ENCODE measurements at regions not wholly inside any gene's neighbourhood (a gene's known extent, or its start where the extent isn't known, plus 50 kb on each side); places are given as distances from the start of the nearest gene placed in this dataset.

DNA sequence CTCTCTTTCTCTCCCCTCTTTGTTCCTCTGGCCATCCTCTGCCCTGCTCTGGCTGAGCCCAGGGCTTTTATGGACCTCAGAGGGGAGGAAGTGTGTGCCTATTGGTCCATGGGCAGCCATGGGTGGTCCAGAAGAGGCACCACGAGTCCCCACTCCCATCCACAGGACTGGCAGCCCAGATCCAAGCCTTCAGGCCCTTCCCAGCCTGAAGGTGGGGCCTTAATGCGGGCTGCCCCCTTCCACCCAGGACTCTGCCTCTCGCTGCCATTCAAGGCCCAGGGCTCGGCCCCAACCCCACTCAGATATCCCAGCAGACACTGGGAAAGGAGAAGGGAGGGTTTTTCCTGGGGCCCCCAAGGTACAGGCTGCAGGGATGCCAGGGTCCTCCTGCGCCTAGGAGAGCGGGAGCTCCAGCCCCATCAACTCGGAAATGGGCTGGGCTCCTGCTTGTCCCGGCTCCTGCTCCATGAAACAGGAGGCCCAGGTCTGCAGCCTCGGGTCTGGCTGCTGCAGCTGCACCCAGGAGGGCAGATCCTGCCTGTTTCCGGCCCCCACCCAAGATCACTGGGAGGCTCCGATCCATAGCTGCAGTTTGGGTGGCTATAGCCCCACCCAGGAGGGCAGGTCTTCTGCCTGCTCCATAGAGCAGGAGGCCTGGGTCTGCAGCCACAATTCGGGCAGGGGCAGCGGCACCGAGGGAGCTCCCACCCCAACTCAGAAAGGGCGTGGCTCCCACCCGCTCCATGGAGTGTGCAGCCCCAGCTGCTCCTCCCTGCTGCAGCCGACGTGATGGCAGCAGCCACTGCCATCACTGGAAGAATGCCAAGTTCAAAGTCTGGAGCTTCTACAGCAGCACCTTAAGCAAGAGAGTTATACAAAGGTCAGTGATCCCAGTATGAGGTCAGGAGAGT lies 116.6 kb upstream of the RBBP8 start:
- H3K4me3 ChIP-seq, result no peak overlapping the region
- H3K4me1 ChIP-seq, result peaks cover 16% of the 10 kb centered on the region
- peak in 1 of 2 experiments; percentile 22; a peak in 3 of 6 replicates for ATAC-seq
- CTCF ChIA-PET, result interaction anchor here (1.1 to 1.4 kb wide), 2 partner anchors 115 to 167 kb away, joined by 3 to 4 read pairs; no protein-coding TSS in a partner anchor
- peak overlapping the region in 1 of 2 experiments; percentile 45; a peak in 3 of 6 replicates for H3K27ac ChIP-seq
- POLR2A ChIA-PET, result no interaction called here
- no CpG with 5 or more reads among the region's 18 CpGs for WGBS (ENCODE audit: missing lambda C conversion rate)
- no peaks in the 10 kb centered on the region for H3K9me3 ChIP-seq
- FAIRE-seq, result no peak
- no peak for DNase-seq (ENCODE audit: low read depth in 1 of 2, low spot score in 1 of 2)
- H3K4me2 ChIP-seq, result 0 out of 3 replicates have a peak overlapping the region, but pooled peaks have one; percentile 1
- TF ChIP-seq RNF2 (IDR thresholded peaks at IDR 0.05; ENCODE audit: borderline replicate concordance, low read depth) (no peak), E2F6 (IDR thresholded peaks at IDR 0.05; ENCODE audit: borderline replicate concordance, low read depth) (no peak), CEBPB (IDR thresholded peaks at IDR 0.05) (no peak), POLR2A (IDR thresholded peaks at IDR 0.05; ENCODE audit: low read length) (no peak), CTCF (IDR thresholded peaks at IDR 0.05) (no peak), ZNF302 (CRISPR knock-in tag; IDR thresholded peaks at IDR 0.05) (no peak), POLR2AphosphoS2 (conservative IDR thresholded peaks at IDR 0.05; ENCODE audit: low read length) (no peak), HOXB5 (CRISPR knock-in tag; IDR thresholded peaks at IDR 0.05) (no peak), ELK1 (IDR thresholded peaks at IDR 0.05; ENCODE audit: low read depth, low read length) (no peak)
- TF ChIP-seq, protein P1, sequence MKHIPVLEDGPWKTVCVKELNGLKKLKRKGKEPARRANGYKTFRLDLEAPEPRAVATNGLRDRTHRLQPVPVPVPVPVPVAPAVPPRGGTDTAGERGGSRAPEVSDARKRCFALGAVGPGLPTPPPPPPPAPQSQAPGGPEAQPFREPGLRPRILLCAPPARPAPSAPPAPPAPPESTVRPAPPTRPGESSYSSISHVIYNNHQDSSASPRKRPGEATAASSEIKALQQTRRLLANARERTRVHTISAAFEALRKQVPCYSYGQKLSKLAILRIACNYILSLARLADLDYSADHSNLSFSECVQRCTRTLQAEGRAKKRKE (CRISPR knock-in tag; IDR thresholded peaks at IDR 0.05; ENCODE audit: low read depth), result no peak
- TF ChIP-seq, protein P2, sequence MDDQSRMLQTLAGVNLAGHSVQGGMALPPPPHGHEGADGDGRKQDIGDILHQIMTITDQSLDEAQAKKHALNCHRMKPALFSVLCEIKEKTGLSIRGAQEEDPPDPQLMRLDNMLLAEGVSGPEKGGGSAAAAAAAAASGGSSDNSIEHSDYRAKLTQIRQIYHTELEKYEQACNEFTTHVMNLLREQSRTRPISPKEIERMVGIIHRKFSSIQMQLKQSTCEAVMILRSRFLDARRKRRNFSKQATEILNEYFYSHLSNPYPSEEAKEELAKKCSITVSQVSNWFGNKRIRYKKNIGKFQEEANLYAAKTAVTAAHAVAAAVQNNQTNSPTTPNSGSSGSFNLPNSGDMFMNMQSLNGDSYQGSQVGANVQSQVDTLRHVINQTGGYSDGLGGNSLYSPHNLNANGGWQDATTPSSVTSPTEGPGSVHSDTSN (IDR thresholded peaks at IDR 0.05), result no peak
- TF ChIP-seq, protein P3, sequence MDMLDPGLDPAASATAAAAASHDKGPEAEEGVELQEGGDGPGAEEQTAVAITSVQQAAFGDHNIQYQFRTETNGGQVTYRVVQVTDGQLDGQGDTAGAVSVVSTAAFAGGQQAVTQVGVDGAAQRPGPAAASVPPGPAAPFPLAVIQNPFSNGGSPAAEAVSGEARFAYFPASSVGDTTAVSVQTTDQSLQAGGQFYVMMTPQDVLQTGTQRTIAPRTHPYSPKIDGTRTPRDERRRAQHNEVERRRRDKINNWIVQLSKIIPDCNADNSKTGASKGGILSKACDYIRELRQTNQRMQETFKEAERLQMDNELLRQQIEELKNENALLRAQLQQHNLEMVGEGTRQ (IDR thresholded peaks at IDR 0.05), result no peak

GRCh38 chr18:22817844-22818243 lies 115.3 kb upstream of the RBBP8 start:
- WGBS (ENCODE audit: missing lambda C conversion rate), result 33% methylated on average over 1 of the region's 1 CpG
- no peaks in the 10 kb centered on the region for H3K9me3 ChIP-seq
- FAIRE-seq (no peak), ATAC-seq (no peak), DNase-seq (ENCODE audit: low read depth in 1 of 2, low spot score in 1 of 2) (no peak)
- H3K4me2 ChIP-seq, result no peak overlapping the region
- H3K4me3 ChIP-seq, result no peak overlapping the region
- CTCF ChIA-PET, result interaction anchor here (1.6 kb wide), 1 partner anchor 165 kb away, joined by 6 read pairs; no protein-coding TSS in a partner anchor
- H3K27ac ChIP-seq, result no peak overlapping the region
- POLR2A ChIA-PET, result no interaction called here
- H3K4me1 ChIP-seq, result peaks cover 16% of the 10 kb centered on the region
- no peak for TF ChIP-seq RAD21 (conservative IDR thresholded peaks at IDR 0.05 in 1 of 2, IDR thresholded peaks at IDR 0.05 in 1 of 2)
- no peak for TF ChIP-seq ZSCAN20 (CRISPR knock-in tag; IDR thresholded peaks at IDR 0.05)
- TF ChIP-seq HDAC2 (IDR thresholded peaks at IDR 0.05), result no peak
- TF ChIP-seq, protein P2 (IDR thresholded peaks at IDR 0.05), result no peak
- no peak for TF ChIP-seq RARB (CRISPR knock-in tag; IDR thresholded peaks at IDR 0.05)
- TF ChIP-seq ZFP36 (IDR thresholded peaks at IDR 0.05; ENCODE audit: borderline replicate concordance, partially characterized antibody), result no peak
- TF ChIP-seq CEBPB (IDR thresholded peaks at IDR 0.05), result no peak
- no peak for TF ChIP-seq BHLHE40 (IDR thresholded peaks at IDR 0.05; ENCODE audit: low read depth, low read length)
- no peak for TF ChIP-seq SMC3 (IDR thresholded peaks at IDR 0.05)
- no peak for TF ChIP-seq RFX5 (IDR thresholded peaks at IDR 0.05)
- no peak for TF ChIP-seq TP53 (CRISPR knock-in tag; IDR thresholded peaks at IDR 0.05)
- TF ChIP-seq MAFK (IDR thresholded peaks at IDR 0.05; ENCODE audit: partially characterized antibody), result no peak
- no peak for TF ChIP-seq CTCF (IDR thresholded peaks at IDR 0.05)
- TF ChIP-seq MAX (IDR thresholded peaks at IDR 0.05), result no peak
- TF ChIP-seq FOSB (CRISPR knock-in tag; IDR thresholded peaks at IDR 0.05), result no peak
